HG02970 (cell line): ENCODE measurements at regions not wholly inside any gene's neighbourhood (a gene's known extent, or its start where the extent isn't known, plus 50 kb on each side); places are given as distances from the start of the nearest gene placed in this dataset.

Experiments
- ATAC-seq: cut with Tn5 transposase; IDR thresholded peaks from one replicate; pipeline ENCODE4 v1.9.1; 2021; ENCODE audit warnings: mild to moderate bottlenecking, moderate library complexity, moderate number of reproducible peaks; ENCODE audit not compliant: unreplicated experiment, low FRiP score

- ATAC-seq: no peak
Observed at GRCh38 chr2:221308507-221309066, 263.5 kb downstream of the EPHA4 start.

DNA sequence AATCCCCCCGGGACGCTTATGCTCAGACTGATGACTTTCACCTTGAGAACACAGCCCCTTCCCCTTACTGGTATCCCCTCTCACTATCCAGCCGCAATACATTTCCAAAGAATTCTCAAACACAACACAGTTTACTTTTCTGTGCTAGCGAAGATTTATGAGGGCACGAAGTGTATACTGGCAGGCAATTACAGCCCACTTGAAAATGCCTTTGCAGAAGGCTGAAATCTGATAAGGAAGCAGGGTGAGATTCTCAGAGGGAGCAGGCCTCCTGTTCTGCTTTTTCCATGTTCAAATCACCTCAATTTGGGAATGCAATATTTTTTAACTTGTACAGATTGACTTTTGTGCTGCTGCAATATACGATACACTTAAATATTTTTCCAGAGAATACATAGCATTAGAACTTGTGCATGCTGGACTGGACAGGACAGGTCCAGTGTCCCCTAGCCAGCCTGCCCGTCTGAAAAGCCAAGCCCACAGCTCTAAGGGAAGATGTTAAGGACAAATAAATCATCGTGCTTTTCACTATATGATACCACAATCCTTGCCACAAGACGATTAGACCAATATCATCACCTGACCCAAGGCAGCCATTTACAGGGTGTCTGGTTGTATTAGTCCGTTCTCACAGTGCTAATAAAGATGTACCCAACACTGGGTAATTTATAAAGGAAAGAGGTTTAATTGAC lies 262.1 kb downstream of the EPHA4 start:
- no peak for ATAC-seq

GRCh38 chr2:221310730-221311129 lies 261.4 kb downstream of the EPHA4 start:
- ATAC-seq: no peak

DNA sequence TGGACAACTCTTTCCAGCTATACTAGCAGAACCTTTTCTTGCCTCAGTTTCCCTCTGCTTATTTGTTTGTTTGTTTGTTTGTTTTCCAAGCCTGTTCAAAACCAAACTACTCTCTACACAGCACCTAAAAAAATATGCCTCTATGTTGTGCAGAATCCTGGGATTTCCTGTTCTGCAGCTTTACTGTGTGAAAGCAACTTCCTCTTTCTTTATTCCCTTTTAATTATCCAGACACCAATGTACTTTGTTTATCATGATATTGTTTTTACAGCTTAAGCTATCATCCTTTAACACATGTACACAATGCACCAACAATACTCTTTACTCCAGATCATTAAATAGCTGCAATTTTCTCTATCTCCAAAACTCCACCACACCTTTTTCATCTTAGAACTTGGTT lies 259.5 kb downstream of the EPHA4 start:
- ATAC-seq: no peak

- no peak for ATAC-seq
Observed at GRCh38 chr2:221314786-221315185, 257.3 kb downstream of the EPHA4 start.

GRCh38 chr2:221318376-221319130 lies 253.6 kb downstream of the EPHA4 start:
- ATAC-seq: no peak

DNA sequence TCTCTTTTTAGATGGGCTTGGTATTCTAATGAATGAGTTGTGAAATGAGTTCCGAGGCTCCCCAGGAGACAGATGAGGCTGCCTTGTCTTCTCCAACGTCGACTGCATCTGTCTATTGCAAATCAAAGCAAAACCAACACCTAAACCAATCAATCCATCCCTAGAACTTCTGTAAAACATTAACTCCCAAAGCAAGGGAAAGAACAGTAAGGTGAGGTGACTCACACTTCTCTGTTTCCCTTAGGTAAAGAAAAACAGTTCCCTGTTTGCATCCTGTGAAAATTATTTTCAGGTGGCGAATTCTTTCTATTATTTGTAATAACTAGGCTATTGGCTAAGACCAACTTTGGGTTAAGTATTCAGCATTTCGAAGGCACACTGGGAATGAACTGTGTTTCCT lies 249.4 kb downstream of the EPHA4 start:
- no peak for ATAC-seq

GRCh38 chr2:221323513-221323912 lies 248.6 kb downstream of the EPHA4 start:
- no peak for ATAC-seq

GRCh38 chr2:221330436-221330835 lies 241.7 kb downstream of the EPHA4 start:
- ATAC-seq: no peak

DNA sequence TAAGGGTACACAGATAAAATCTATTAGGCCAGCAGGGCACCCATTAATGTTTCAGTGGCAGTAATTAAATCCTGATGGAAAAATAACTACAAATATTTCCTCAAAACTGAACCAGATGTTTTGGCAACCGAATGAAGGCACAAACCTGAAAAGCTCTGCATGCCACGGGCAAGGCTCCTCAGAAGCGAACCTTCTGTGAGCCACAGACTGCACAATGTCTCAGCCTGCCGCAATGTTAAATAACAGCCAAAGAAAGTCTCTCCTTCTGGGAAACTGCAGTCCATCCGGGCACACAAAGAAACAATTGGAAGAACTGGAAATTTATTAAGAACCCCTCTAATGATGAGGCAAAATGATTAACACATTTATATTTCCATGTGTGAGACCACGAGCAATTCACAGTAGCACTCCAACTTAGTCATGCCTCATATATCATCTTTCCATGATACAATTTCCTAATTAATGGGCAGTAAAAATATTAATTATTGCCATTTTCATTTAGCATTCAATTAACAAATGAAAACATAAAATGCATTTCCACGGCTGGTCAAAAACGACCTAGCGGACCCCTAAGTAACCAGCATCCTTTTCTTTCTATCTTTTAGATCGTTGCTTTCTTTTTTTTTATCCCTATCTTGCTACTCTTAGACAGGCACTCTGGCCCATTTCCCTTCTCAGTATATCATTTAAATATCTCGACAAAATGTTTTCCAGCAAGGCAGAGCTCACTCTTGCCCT lies 237.5 kb downstream of the EPHA4 start:
- ATAC-seq: no peak

GRCh38 chr2:221335219-221335752 lies 236.8 kb downstream of the EPHA4 start:
- no peak for ATAC-seq

DNA sequence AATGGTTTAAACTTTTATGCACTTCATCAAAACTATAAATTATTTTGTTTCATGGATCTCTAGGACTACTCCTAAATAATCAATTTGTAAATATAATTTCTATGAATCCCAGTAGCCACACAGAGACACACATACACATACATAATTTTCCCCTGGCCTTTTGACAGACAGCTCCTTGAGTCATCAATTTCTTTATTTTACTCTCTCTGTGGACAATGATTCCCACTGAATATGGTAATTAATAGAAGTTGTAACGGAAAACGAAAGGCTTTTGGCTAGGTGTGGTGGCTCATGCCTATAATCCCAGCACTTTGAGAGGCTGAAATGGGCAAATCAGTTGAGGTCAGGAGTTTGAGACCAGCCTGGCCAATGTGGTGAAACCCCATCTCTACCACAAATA lies 235.1 kb downstream of the EPHA4 start:
- ATAC-seq: no peak

- no peak for ATAC-seq
Observed at GRCh38 chr2:221337957-221338685, 234.0 kb downstream of the EPHA4 start.

GRCh38 chr2:221342388-221342787 lies 229.7 kb downstream of the EPHA4 start:
- ATAC-seq: no peak

DNA sequence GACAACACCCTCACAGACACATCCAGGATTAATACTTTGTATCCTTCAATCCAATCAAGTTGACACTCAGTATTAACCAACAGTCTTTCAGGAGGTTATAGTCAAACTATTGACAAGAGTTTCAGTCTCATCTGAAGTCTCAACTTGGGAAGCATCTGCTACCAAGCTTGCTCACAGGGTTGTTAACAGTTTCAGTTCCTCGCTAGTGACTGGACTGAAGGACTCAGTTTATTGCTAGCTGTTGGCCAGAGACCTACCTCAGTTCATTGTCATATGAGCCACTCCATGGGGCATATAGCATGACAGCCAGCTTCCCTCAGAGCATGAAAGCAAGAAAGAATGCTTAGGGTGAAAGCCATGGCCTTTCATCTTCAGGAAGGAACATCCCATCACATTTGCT lies 228.6 kb downstream of the EPHA4 start:
- no peak for ATAC-seq

- no peak for ATAC-seq
Observed at GRCh38 chr2:221345516-221345915, 226.6 kb downstream of the EPHA4 start.

GRCh38 chr2:221346411-221346810 lies 225.7 kb downstream of the EPHA4 start:
- ATAC-seq: no peak

DNA sequence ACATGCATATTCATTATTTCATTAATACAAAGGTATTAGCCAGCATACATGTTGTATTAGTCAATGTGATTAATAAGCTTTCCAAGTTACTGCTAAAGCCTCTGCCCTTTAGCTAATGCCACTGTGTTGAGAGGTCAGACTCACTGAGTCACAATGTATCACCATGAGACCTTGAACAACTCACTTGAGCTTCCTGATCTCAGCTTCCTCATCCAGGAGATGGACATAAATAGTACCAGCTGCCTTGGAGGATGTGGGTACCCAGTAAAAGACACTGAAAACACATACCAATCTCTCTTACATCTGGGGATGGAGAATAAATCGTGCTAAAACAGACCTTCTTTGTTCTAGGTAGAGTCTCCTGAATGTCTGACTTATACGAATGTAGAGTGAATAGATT lies 224.6 kb downstream of the EPHA4 start:
- no peak for ATAC-seq

DNA sequence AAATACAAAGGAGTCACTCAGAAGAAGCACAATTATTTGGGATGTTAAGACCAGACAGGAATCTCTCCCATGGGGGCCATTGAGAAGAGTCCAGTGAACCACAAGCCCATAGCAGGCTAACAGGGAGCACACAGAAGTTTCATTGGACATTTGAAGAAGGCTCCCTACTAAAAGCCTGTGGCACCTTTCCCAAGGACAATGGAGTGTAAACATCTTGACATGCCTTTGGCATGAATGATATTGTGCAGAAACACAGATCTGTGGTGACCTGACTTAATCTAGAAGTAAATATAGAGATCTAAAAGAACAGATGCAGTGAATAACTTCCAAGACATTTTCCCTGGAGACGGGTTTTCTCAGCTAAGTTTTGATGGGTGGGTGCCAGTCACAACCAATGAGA lies 221.5 kb downstream of the EPHA4 start:
- no peak for ATAC-seq

GRCh38 chr2:221353201-221353600 lies 218.9 kb downstream of the EPHA4 start:
- ATAC-seq: no peak
